WTC11 (cell line): ENCODE measurements at regions not wholly inside any gene's neighbourhood (a gene's known extent, or its start where the extent isn't known, plus 50 kb on each side); places are given as distances from the start of the nearest gene placed in this dataset.

ENCODE experiments used
- ATAC-seq: fragments of 200-7000 bp; cut with Tn5 transposase; 2 replicates; pipeline ENCODE4 v1.10.0; 2021; ENCODE audit warnings: mild to moderate bottlenecking, moderate library complexity
- CTCF ChIA-PET: fragments of 300-600 bp; sonication (Branson Sonifier 250); formaldehyde crosslinking; loops from one replicate; lab custom pipeline; 2021; ENCODE audit warnings: antibody characterized with exemption; lab: Charles Lee
- POLR2A ChIA-PET: fragments of 350-600 bp; sonication (Branson Sonifier 250); formaldehyde crosslinking; loops from one replicate; lab custom pipeline; 2021; ENCODE audit warnings: antibody characterized with exemption; lab: Charles Lee
- DNase-seq: peaks from one replicate; pipeline ENCODE4 v3.0.0; 2021; ENCODE audit warnings: low spot score
- H3K27ac Mint-ChIP-seq: 2 replicates; pipeline ENCODE4 v1.8.0; 2021; ENCODE audit warnings: mixed read lengths
- H3K27me3 Mint-ChIP-seq: 2 replicates; pipeline ENCODE4 v1.8.0; 2021; ENCODE audit warnings: low read depth, mild to moderate bottlenecking, moderate library complexity, mixed read lengths
- H3K36me3 Mint-ChIP-seq: 2 replicates; pipeline ENCODE4 v1.8.0; 2021; ENCODE audit warnings: mixed read lengths
- H3K4me1 Mint-ChIP-seq: 2 replicates; pipeline ENCODE4 v1.8.0; 2022; ENCODE audit warnings: mixed read lengths
- H3K4me3 Mint-ChIP-seq: 2 replicates; pipeline ENCODE4 v1.8.0; 2021; ENCODE audit warnings: mild to moderate bottlenecking, moderate library complexity, mixed read lengths
- H3K9me3 Mint-ChIP-seq: 2 replicates; pipeline ENCODE4 v1.8.0; 2021; ENCODE audit warnings: mixed read lengths
- CREB1 ChIP-seq: sonication (generic); formaldehyde crosslinking; IDR thresholded peaks from 2 replicates; pipeline ENCODE4 v1.8.0; 2023; ENCODE audit warnings: mild to moderate bottlenecking, missing genetic modification reagents
- ETV6 ChIP-seq: sonication (generic); formaldehyde crosslinking; IDR thresholded peaks from 2 replicates; pipeline ENCODE4 v1.8.1; 2022; ENCODE audit warnings: mild to moderate bottlenecking, missing genetic modification reagents
- HMGA2 ChIP-seq: fragments of 250-450 bp; sonication (Bioruptor Pico); IDR thresholded peaks from 2 replicates; pipeline ENCODE4 v1.4.0; 2021; ENCODE audit warnings: mild to moderate bottlenecking, moderate library complexity
- NR1H2 ChIP-seq: sonication (generic); formaldehyde crosslinking; IDR thresholded peaks from 2 replicates; pipeline ENCODE4 v1.9.0; 2021; ENCODE audit warnings: mild to moderate bottlenecking, moderate library complexity, missing genetic modification reagents
- SMAD4 ChIP-seq: sonication (generic); formaldehyde crosslinking; IDR thresholded peaks from 2 replicates; pipeline ENCODE4 v1.8.0; 2022; ENCODE audit warnings: mild to moderate bottlenecking, missing genetic modification reagents
- ZBTB21 ChIP-seq: sonication (generic); formaldehyde crosslinking; IDR thresholded peaks from 2 replicates; pipeline ENCODE4 v1.8.1; 2023; ENCODE audit warnings: mild to moderate bottlenecking, missing genetic modification reagents, borderline replicate concordance
- TF ChIP-seq, protein P1 (sequence below): sonication (generic); formaldehyde crosslinking; IDR thresholded peaks from 2 replicates; pipeline ENCODE4 v1.8.1; 2022; ENCODE audit warnings: mild to moderate bottlenecking, missing genetic modification reagents, moderate library complexity, borderline replicate concordance
- TF ChIP-seq, protein P2 (sequence below): sonication (generic); formaldehyde crosslinking; IDR thresholded peaks from 2 replicates; pipeline ENCODE4 v1.8.0; 2023; ENCODE audit warnings: mild to moderate bottlenecking, missing genetic modification reagents
- TF ChIP-seq, protein P3 (sequence below): fragments of 200-600 bp; IDR thresholded peaks from 2 replicates; pipeline ENCODE4 v1.8.0; 2022; ENCODE audit warnings: antibody characterized with exemption
- TF ChIP-seq, protein P4 (sequence below): sonication (generic); formaldehyde crosslinking; IDR thresholded peaks from 2 replicates; pipeline ENCODE4 v1.8.1; 2022; ENCODE audit warnings: low read depth, mild to moderate bottlenecking, moderate library complexity, missing genetic modification reagents, borderline replicate concordance
- TF ChIP-seq, protein P5 (sequence below): sonication (generic); formaldehyde crosslinking; IDR thresholded peaks from 2 replicates; pipeline ENCODE4 v1.8.0; 2023; ENCODE audit warnings: missing genetic modification reagents
- TF ChIP-seq, protein P6 (sequence below): fragments of 250-450 bp; sonication (Bioruptor Pico); IDR thresholded peaks from 2 replicates; pipeline ENCODE4 v1.8.0; 2021; ENCODE audit warnings: mild to moderate bottlenecking
- TF ChIP-seq, protein P7 (sequence below): sonication (generic); formaldehyde crosslinking; IDR thresholded peaks from 2 replicates; pipeline ENCODE4 v1.8.1; 2023; ENCODE audit warnings: mild to moderate bottlenecking, missing genetic modification reagents, borderline replicate concordance

DNA sequence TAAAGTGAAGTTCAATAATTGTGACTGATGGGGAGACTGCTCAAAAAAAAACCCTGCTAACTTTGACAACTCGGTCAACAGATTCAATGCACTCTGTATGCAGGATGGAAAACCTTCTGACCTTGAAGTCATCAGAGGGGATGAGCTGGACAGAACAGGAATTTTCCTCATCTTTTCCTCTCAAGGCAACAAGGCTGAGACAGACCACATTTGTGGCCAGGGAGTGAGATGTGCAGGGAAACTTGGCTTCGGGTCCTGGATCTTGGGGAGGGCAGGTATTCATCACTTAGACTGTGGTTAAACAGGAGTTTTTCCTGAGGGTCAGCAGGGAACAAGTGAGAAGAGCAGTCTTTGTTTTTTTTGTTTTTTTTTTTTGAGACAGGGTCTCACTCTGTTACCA, 100.6 kb downstream of the BAMBI start:
- H3K9me3 Mint-ChIP-seq = no peaks in the 10 kb centered on the region; the same call in 1 of the 2 replicates

More for the DNA sequence above, 100.6 kb downstream of the BAMBI start:
- H3K4me1 Mint-ChIP-seq = no peaks in the 10 kb centered on the region
- ChIA-PET CTCF (no interaction called here), POLR2A (no interaction called here)
- ATAC-seq = no peak
- no peak for DNase-seq
- TF ChIP-seq, protein P1, sequence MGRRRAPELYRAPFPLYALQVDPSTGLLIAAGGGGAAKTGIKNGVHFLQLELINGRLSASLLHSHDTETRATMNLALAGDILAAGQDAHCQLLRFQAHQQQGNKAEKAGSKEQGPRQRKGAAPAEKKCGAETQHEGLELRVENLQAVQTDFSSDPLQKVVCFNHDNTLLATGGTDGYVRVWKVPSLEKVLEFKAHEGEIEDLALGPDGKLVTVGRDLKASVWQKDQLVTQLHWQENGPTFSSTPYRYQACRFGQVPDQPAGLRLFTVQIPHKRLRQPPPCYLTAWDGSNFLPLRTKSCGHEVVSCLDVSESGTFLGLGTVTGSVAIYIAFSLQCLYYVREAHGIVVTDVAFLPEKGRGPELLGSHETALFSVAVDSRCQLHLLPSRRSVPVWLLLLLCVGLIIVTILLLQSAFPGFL = no peak
- TF ChIP-seq, protein P2, sequence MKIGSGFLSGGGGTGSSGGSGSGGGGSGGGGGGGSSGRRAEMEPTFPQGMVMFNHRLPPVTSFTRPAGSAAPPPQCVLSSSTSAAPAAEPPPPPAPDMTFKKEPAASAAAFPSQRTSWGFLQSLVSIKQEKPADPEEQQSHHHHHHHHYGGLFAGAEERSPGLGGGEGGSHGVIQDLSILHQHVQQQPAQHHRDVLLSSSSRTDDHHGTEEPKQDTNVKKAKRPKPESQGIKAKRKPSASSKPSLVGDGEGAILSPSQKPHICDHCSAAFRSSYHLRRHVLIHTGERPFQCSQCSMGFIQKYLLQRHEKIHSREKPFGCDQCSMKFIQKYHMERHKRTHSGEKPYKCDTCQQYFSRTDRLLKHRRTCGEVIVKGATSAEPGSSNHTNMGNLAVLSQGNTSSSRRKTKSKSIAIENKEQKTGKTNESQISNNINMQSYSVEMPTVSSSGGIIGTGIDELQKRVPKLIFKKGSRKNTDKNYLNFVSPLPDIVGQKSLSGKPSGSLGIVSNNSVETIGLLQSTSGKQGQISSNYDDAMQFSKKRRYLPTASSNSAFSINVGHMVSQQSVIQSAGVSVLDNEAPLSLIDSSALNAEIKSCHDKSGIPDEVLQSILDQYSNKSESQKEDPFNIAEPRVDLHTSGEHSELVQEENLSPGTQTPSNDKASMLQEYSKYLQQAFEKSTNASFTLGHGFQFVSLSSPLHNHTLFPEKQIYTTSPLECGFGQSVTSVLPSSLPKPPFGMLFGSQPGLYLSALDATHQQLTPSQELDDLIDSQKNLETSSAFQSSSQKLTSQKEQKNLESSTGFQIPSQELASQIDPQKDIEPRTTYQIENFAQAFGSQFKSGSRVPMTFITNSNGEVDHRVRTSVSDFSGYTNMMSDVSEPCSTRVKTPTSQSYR = no peak
- TF ChIP-seq, protein P3, sequence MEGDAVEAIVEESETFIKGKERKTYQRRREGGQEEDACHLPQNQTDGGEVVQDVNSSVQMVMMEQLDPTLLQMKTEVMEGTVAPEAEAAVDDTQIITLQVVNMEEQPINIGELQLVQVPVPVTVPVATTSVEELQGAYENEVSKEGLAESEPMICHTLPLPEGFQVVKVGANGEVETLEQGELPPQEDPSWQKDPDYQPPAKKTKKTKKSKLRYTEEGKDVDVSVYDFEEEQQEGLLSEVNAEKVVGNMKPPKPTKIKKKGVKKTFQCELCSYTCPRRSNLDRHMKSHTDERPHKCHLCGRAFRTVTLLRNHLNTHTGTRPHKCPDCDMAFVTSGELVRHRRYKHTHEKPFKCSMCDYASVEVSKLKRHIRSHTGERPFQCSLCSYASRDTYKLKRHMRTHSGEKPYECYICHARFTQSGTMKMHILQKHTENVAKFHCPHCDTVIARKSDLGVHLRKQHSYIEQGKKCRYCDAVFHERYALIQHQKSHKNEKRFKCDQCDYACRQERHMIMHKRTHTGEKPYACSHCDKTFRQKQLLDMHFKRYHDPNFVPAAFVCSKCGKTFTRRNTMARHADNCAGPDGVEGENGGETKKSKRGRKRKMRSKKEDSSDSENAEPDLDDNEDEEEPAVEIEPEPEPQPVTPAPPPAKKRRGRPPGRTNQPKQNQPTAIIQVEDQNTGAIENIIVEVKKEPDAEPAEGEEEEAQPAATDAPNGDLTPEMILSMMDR = no peak
- TF ChIP-seq, protein P4, sequence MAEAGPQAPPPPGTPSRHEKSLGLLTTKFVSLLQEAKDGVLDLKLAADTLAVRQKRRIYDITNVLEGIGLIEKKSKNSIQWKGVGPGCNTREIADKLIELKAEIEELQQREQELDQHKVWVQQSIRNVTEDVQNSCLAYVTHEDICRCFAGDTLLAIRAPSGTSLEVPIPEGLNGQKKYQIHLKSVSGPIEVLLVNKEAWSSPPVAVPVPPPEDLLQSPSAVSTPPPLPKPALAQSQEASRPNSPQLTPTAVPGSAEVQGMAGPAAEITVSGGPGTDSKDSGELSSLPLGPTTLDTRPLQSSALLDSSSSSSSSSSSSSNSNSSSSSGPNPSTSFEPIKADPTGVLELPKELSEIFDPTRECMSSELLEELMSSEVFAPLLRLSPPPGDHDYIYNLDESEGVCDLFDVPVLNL (CRISPR knock-in tag) = no peak
- TF ChIP-seq CREB1 (CRISPR knock-in tag) = no peak
- no peak for TF ChIP-seq ZBTB21
- TF ChIP-seq, protein P5, sequence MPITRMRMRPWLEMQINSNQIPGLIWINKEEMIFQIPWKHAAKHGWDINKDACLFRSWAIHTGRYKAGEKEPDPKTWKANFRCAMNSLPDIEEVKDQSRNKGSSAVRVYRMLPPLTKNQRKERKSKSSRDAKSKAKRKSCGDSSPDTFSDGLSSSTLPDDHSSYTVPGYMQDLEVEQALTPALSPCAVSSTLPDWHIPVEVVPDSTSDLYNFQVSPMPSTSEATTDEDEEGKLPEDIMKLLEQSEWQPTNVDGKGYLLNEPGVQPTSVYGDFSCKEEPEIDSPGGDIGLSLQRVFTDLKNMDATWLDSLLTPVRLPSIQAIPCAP (CRISPR knock-in tag) = no peak
- TF ChIP-seq NR1H2 = no peak
- TF ChIP-seq, protein P6, sequence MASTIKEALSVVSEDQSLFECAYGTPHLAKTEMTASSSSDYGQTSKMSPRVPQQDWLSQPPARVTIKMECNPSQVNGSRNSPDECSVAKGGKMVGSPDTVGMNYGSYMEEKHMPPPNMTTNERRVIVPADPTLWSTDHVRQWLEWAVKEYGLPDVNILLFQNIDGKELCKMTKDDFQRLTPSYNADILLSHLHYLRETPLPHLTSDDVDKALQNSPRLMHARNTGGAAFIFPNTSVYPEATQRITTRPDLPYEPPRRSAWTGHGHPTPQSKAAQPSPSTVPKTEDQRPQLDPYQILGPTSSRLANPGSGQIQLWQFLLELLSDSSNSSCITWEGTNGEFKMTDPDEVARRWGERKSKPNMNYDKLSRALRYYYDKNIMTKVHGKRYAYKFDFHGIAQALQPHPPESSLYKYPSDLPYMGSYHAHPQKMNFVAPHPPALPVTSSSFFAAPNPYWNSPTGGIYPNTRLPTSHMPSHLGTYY = no peak
- no peak for TF ChIP-seq SMAD4 (CRISPR knock-in tag)
- TF ChIP-seq ETV6 = no peak
- TF ChIP-seq, protein P7, sequence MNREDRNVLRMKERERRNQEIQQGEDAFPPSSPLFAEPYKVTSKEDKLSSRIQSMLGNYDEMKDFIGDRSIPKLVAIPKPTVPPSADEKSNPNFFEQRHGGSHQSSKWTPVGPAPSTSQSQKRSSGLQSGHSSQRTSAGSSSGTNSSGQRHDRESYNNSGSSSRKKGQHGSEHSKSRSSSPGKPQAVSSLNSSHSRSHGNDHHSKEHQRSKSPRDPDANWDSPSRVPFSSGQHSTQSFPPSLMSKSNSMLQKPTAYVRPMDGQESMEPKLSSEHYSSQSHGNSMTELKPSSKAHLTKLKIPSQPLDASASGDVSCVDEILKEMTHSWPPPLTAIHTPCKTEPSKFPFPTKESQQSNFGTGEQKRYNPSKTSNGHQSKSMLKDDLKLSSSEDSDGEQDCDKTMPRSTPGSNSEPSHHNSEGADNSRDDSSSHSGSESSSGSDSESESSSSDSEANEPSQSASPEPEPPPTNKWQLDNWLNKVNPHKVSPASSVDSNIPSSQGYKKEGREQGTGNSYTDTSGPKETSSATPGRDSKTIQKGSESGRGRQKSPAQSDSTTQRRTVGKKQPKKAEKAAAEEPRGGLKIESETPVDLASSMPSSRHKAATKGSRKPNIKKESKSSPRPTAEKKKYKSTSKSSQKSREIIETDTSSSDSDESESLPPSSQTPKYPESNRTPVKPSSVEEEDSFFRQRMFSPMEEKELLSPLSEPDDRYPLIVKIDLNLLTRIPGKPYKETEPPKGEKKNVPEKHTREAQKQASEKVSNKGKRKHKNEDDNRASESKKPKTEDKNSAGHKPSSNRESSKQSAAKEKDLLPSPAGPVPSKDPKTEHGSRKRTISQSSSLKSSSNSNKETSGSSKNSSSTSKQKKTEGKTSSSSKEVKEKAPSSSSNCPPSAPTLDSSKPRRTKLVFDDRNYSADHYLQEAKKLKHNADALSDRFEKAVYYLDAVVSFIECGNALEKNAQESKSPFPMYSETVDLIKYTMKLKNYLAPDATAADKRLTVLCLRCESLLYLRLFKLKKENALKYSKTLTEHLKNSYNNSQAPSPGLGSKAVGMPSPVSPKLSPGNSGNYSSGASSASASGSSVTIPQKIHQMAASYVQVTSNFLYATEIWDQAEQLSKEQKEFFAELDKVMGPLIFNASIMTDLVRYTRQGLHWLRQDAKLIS = no peak
- no peak for TF ChIP-seq HMGA2 (CRISPR knock-in tag)
- no peak overlapping the region for H3K4me3 Mint-ChIP-seq
- no peak overlapping the region for H3K27ac Mint-ChIP-seq
- H3K36me3 Mint-ChIP-seq = no peaks in the 10 kb centered on the region
- no peaks in the 10 kb centered on the region; the same call in 1 of the 2 replicates for H3K27me3 Mint-ChIP-seq
